A673 (cell line): ENCODE measurements at regions not wholly inside any gene's neighbourhood (a gene's known extent, or its start where the extent isn't known, plus 50 kb on each side); places are given as distances from the start of the nearest gene placed in this dataset.

Source experiments
- CTCF ChIP-seq: fragments of 300-800, 200-600 bp; sonication (generic); conservative IDR thresholded peaks from 2 replicates; pipeline ENCODE4 v1.5.1; 2017; ENCODE audit warnings: low read depth, mild to moderate bottlenecking, antibody characterized with exemption, low read length, moderate library complexity, mixed read lengths
- EZH2 ChIP-seq: fragments of 200-600 bp; sonication (generic); IDR thresholded peaks from 2 replicates; pipeline ENCODE4 v1.6.1; 2017; ENCODE audit warnings: borderline replicate concordance, low read depth, mild to moderate bottlenecking, mixed read lengths, antibody characterized with exemption, low read length; ENCODE audit not compliant: poor library complexity, severe bottlenecking

DNA sequence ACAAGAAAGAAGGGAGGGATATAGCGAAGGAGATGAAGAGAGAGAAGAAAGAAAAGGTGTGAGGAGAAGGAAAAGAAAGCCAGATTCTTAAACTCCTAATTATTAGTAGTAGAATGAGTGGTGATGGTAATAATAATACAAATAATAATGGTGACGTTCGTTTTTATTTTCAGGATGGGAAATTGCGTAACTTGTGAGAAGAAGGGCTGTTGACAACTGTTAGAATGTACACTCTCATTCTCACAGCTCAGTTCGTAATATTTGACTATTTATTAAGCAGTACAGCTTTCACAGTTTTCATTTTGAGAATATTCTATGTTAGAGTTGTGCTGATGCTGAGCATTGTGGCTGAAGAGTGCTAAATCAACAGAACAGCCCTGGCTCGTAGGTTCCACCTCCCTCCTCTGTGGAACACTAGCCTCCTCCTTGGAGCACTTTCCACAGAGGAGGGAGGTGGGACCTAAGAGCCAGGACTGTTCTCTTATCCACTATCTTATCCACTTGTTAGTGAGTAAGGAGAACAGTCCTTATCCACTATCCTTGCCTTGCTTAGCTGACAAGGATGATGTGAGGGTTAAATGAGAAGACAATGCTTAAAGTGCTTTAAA, 258.3 kb upstream of the VLDLR start:
- TF ChIP-seq CTCF: no peak
- no peak for TF ChIP-seq EZH2
